Ectodermal cell (in vitro differentiated cells): ENCODE measurements at regions not wholly inside any gene's neighbourhood (a gene's known extent, or its start where the extent isn't known, plus 50 kb on each side); places are given as distances from the start of the nearest gene placed in this dataset.
"Not testable (repeated sequence)": the region's sequence is repeated elsewhere in the genome, so short reads cannot be mapped to it uniquely, and the experiment has no call there.

Source experiments
- H3K27ac ChIP-seq: 2 replicates; pipeline ENCODE4 v1.7.0; 2013; ENCODE audit warnings: mild to moderate bottlenecking, low read depth, low read length; ENCODE audit not compliant: insufficient read depth, poor library complexity, severe bottlenecking
- H3K27me3 ChIP-seq: 2 replicates; pipeline ENCODE4 v1.7.0; 2013; ENCODE audit warnings: mild to moderate bottlenecking, low read length; ENCODE audit not compliant: insufficient read depth, control insufficient read depth, poor library complexity, severe bottlenecking
- H3K36me3 ChIP-seq: one replicate; pipeline ENCODE4 v1.7.0; 2013; ENCODE audit warnings: low read length; ENCODE audit not compliant: control insufficient read depth, insufficient read depth
- H3K4me1 ChIP-seq: one replicate; pipeline ENCODE4 v1.7.0; 2013; ENCODE audit warnings: low read length; ENCODE audit not compliant: control insufficient read depth, insufficient read depth
- H3K4me3 ChIP-seq: 2 replicates; pipeline ENCODE4 v1.7.0; 2013; ENCODE audit warnings: low read depth, low read length, control low read depth; ENCODE audit not compliant: insufficient read depth
- H3K9me3 ChIP-seq: 2 replicates; pipeline ENCODE4 v1.7.0; 2013; ENCODE audit warnings: mild to moderate bottlenecking, low read length, moderate library complexity; ENCODE audit not compliant: control insufficient read depth
- WGBS, 2 experiments: methylation state at CpG; one replicate each; pipeline ENCODE4 v1.1.7; 2013; ENCODE audit warnings: missing lambda C conversion rate in 2 of 2; 5-methylcytosine and 5-hydroxymethylcytosine counted together

GRCh38 chr9:6106711-6107339 lies 91.4 kb upstream of the RANBP6 start:
- Histone ChIP-seq H3K27me3 (no peaks in the 10 kb centered on the region), H3K9me3 (no peaks in the 10 kb centered on the region), H3K4me3 (no peak overlapping the region), H3K27ac (peak overlapping the region; percentile 3), H3K4me1 (no peaks in the 10 kb centered on the region), H3K36me3 (no peaks in the 10 kb centered on the region)
- 52 to 71% methylated on average over 2 of the region's 2 CpGs for WGBS, 2 experiments

- Histone ChIP-seq H3K27me3 (no peaks in the 10 kb centered on the region), H3K27ac (no peak overlapping the region), H3K36me3 (no peaks in the 10 kb centered on the region), H3K4me3 (no peak overlapping the region), H3K4me1 (no peaks in the 10 kb centered on the region), H3K9me3 (no peaks in the 10 kb centered on the region)
- 92 to 100% methylated on average over 1 of the region's 1 CpG for WGBS, 2 experiments
Measured at GRCh38 chr9:6105738-6106137, 90.3 kb upstream of the RANBP6 start.

GRCh38 chr9:6104406-6104805 lies 89.0 kb upstream of the RANBP6 start:
- H3K4me3 ChIP-seq, H3K27me3 ChIP-seq: not testable (repeated sequence)
- 88 to 97% methylated on average over 1 to 2 of the region's 3 CpGs for WGBS, 2 experiments

GRCh38 chr9:6103911-6104310 lies 88.5 kb upstream of the RANBP6 start:
- H3K9me3 ChIP-seq, H3K27ac ChIP-seq, H3K4me3 ChIP-seq, H3K27me3 ChIP-seq, H3K4me1 ChIP-seq, H3K36me3 ChIP-seq: not testable (repeated sequence)
- 91% methylated on average over 3 of the region's 3 CpGs for WGBS, 2 experiments

More at GRCh38 chr9:6104406-6104805, 89.0 kb upstream of the RANBP6 start:
- not testable (repeated sequence) for H3K4me1 ChIP-seq, H3K27ac ChIP-seq, H3K9me3 ChIP-seq, H3K36me3 ChIP-seq

- not testable (repeated sequence) for H3K9me3 ChIP-seq, H3K36me3 ChIP-seq, H3K4me1 ChIP-seq, H3K27me3 ChIP-seq, H3K27ac ChIP-seq, H3K4me3 ChIP-seq
- WGBS, 2 experiments, result 93 to 96% methylated on average over 4 of the region's 4 CpGs
Measured at GRCh38 chr9:6102336-6102987, 87.0 kb upstream of the RANBP6 start.

- H3K27me3 ChIP-seq, H3K36me3 ChIP-seq, H3K9me3 ChIP-seq, H3K27ac ChIP-seq, H3K4me1 ChIP-seq, H3K4me3 ChIP-seq: not testable (repeated sequence)
- WGBS, 2 experiments, result 88 to 93% methylated on average over 1 of the region's 1 CpG
Measured at GRCh38 chr9:6101725-6102124, 86.3 kb upstream of the RANBP6 start.

- H3K4me3 ChIP-seq, H3K27me3 ChIP-seq, H3K9me3 ChIP-seq, H3K36me3 ChIP-seq, H3K27ac ChIP-seq, H3K4me1 ChIP-seq: not testable (repeated sequence)
Measured at GRCh38 chr9:6099346-6099745, 83.9 kb upstream of the RANBP6 start.

- H3K27me3 ChIP-seq, result no peaks in the 10 kb centered on the region
- WGBS, 2 experiments, result 92 to 100% methylated on average over 1 of the region's 1 CpG
- no peaks in the 10 kb centered on the region for H3K36me3 ChIP-seq
- no peaks in the 10 kb centered on the region for H3K4me1 ChIP-seq
- no peaks in the 10 kb centered on the region for H3K9me3 ChIP-seq
- no peak overlapping the region for H3K27ac ChIP-seq
- H3K4me3 ChIP-seq, result no peak overlapping the region
Measured at GRCh38 chr9:6098431-6098830, 83.0 kb upstream of the RANBP6 start.

GRCh38 chr9:6096821-6097220 lies 81.4 kb upstream of the RANBP6 start:
- Histone ChIP-seq H3K4me3 (no peak overlapping the region), H3K9me3 (no peaks in the 10 kb centered on the region), H3K27me3 (no peaks in the 10 kb centered on the region), H3K4me1 (no peaks in the 10 kb centered on the region), H3K27ac (no peak overlapping the region), H3K36me3 (no peaks in the 10 kb centered on the region)
- WGBS, 2 experiments, result 77 to 80% methylated on average over 3 of the region's 3 CpGs

- Histone ChIP-seq H3K4me3 (no peak overlapping the region), H3K27me3 (no peaks in the 10 kb centered on the region), H3K27ac (no peak overlapping the region), H3K36me3 (no peaks in the 10 kb centered on the region), H3K9me3 (no peaks in the 10 kb centered on the region), H3K4me1 (no peaks in the 10 kb centered on the region)
- 100% methylated on average over 1 of the region's 1 CpG; no CpG with 5 or more reads in 1 of the 2 experiments for WGBS, 2 experiments
Measured at GRCh38 chr9:6090277-6091210, 75.1 kb upstream of the RANBP6 start.
